ENCODE measurements at regions not wholly inside any gene's neighbourhood (a gene's known extent, or its start where the extent isn't known, plus 50 kb on each side); places are given as distances from the start of the nearest gene placed in this dataset.

DNA sequence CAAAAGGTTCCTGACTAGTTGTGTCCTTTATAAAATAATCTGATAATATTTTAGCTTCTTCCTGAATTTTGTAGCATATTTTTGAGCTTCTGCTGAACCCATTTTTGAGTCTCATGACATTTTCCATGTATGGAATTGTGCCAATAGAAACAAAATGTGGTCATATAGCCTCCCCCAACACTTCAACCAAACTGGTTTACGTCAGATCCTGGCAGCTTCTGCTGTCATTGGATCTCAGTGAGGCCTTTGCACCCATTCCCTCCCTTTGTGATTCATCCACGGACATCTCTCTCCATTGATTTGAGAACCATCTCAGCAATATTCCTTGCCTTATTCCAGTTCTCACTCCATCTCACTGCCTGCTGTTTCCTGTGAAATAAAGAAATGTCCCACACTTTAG lies 128.0 kb downstream of the GPCPD1 start:
- no peak overlapping the region for H3K9ac ChIP-seq (ENCODE audit: low read depth in 1 of 2, low read length in 2 of 2)
- H3K27me3 ChIP-seq (ENCODE audit: control insufficient read depth in 4 of 4, insufficient read depth in 4 of 4, low read length in 3 of 4): no peaks in the 10 kb centered on the region
- H3K9me3 ChIP-seq (ENCODE audit: control insufficient read depth in 4 of 4, low read length in 3 of 4): no peaks in the 10 kb centered on the region

GRCh38 chr20:5481872-5482271 lies 128.9 kb downstream of the GPCPD1 start:
- no peak overlapping the region for H3K9ac ChIP-seq (ENCODE audit: low read depth in 1 of 2, low read length in 2 of 2)
- no peaks in the 10 kb centered on the region for H3K9me3 ChIP-seq (ENCODE audit: control insufficient read depth in 4 of 4, low read length in 3 of 4)
- H3K4me1 ChIP-seq (ENCODE audit: control insufficient read depth in 4 of 4, insufficient read depth in 4 of 4, low read length in 3 of 4): no peaks in the 10 kb centered on the region
- DNase-seq (ENCODE audit: low spot score): no peak
- no peaks in the 10 kb centered on the region for H3K27me3 ChIP-seq (ENCODE audit: control insufficient read depth in 4 of 4, insufficient read depth in 4 of 4, low read length in 3 of 4)
- no peaks in the 10 kb centered on the region for H3K36me3 ChIP-seq (ENCODE audit: control insufficient read depth in 4 of 4, insufficient read depth in 3 of 4, low read depth in 1 of 4, low read length in 3 of 4)
- TF ChIP-seq SP1 (IDR thresholded peaks at IDR 0.05) (no peak), ATF3 (IDR thresholded peaks at IDR 0.05) (no peak), TAF1 (conservative IDR thresholded peaks at IDR 0.05) (no peak), JUND (IDR thresholded peaks at IDR 0.05) (no peak), YY1 (IDR thresholded peaks at IDR 0.05) (no peak), FOXA1 (IDR thresholded peaks at IDR 0.05) (no peak)
- TF ChIP-seq, protein P1, sequence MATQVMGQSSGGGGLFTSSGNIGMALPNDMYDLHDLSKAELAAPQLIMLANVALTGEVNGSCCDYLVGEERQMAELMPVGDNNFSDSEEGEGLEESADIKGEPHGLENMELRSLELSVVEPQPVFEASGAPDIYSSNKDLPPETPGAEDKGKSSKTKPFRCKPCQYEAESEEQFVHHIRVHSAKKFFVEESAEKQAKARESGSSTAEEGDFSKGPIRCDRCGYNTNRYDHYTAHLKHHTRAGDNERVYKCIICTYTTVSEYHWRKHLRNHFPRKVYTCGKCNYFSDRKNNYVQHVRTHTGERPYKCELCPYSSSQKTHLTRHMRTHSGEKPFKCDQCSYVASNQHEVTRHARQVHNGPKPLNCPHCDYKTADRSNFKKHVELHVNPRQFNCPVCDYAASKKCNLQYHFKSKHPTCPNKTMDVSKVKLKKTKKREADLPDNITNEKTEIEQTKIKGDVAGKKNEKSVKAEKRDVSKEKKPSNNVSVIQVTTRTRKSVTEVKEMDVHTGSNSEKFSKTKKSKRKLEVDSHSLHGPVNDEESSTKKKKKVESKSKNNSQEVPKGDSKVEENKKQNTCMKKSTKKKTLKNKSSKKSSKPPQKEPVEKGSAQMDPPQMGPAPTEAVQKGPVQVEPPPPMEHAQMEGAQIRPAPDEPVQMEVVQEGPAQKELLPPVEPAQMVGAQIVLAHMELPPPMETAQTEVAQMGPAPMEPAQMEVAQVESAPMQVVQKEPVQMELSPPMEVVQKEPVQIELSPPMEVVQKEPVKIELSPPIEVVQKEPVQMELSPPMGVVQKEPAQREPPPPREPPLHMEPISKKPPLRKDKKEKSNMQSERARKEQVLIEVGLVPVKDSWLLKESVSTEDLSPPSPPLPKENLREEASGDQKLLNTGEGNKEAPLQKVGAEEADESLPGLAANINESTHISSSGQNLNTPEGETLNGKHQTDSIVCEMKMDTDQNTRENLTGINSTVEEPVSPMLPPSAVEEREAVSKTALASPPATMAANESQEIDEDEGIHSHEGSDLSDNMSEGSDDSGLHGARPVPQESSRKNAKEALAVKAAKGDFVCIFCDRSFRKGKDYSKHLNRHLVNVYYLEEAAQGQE (IDR thresholded peaks at IDR 0.05): no peak
- WGBS: 78% methylated on average over 4 of the region's 4 CpGs
- H3K27ac ChIP-seq (ENCODE audit: low read depth in 1 of 2, low read length in 2 of 2): no peak overlapping the region
- H3K4me3 ChIP-seq (ENCODE audit: low read depth in 1 of 3, low read length in 3 of 3): no peak overlapping the region

More for the DNA sequence above, 128.0 kb downstream of the GPCPD1 start:
- TF ChIP-seq SP1 (IDR thresholded peaks at IDR 0.05) (no peak), GABPA (IDR thresholded peaks at IDR 0.05 in 1 of 2, conservative IDR thresholded peaks at IDR 0.05 in 1 of 2) (no peak), HNF4A (conservative IDR thresholded peaks at IDR 0.05) (no peak), FOXA2 (IDR thresholded peaks at IDR 0.05) (no peak), NR2F2 (IDR thresholded peaks at IDR 0.05) (no peak), YY1 (IDR thresholded peaks at IDR 0.05) (no peak)
- TF ChIP-seq, protein P1 (IDR thresholded peaks at IDR 0.05): no peak
- H3K36me3 ChIP-seq (ENCODE audit: control insufficient read depth in 4 of 4, insufficient read depth in 3 of 4, low read depth in 1 of 4, low read length in 3 of 4): no peaks in the 10 kb centered on the region
- WGBS: 60% methylated on average over 2 of the region's 2 CpGs
- no peaks in the 10 kb centered on the region for H3K4me1 ChIP-seq (ENCODE audit: control insufficient read depth in 4 of 4, insufficient read depth in 4 of 4, low read length in 3 of 4)
- H3K4me3 ChIP-seq (ENCODE audit: low read depth in 1 of 3, low read length in 3 of 3): no peak overlapping the region
- H3K27ac ChIP-seq (ENCODE audit: low read depth in 1 of 2, low read length in 2 of 2): no peak overlapping the region
- DNase-seq (ENCODE audit: low spot score): no peak

Measured in liver (tissue), 7 donors.